COLO668 (cell line): ENCODE measurements at regions not wholly inside any gene's neighbourhood (a gene's known extent, or its start where the extent isn't known, plus 50 kb on each side); places are given as distances from the start of the nearest gene placed in this dataset.
"Not testable (repeated sequence)": the region's sequence is repeated elsewhere in the genome, so short reads cannot be mapped to it uniquely, and the experiment has no call there.

Source experiments
- DNase-seq: peaks from one replicate; lab custom pipeline; 2025; ENCODE audit not compliant: unreplicated experiment; lab: John Stamatoyannopoulos, UW

DNA sequence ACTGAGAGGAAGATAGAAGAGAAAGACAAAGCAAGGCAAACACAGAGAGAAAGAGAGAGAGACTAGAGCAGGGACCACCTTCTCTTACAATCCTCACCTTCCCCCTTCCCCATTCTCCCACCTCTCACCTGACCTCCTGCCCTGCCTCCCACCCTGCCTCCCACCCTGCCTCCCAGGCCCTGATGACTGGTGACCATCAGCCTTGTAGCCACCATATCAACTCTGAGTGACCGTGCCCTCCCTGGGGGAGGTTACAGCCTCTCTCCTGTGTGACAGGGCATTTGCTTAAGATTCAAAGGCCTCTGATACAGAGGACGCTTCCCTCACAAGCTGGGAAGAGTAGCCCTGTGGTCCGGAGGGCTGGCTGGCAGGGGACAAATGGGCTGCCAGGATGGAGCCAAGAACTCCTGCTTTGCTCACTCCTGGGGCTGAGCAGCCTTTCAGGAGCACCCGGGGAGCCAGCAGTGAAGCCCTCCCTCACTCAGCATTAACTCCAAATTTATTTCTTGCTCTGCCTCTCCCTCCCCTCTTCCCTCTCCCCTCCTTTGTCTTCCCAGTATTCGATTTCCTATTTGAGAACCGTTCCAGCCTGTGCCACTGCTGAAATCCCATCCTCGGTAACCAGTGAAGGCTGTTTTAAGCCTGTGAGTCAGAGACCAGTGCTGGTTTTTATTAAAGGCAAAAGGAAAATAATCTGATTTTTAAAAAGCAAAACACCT is 125.2 kb upstream of the SYT13 start:
- DNase-seq: no peak

- DNase-seq: no peak
Observed at GRCh38 chr11:45410391-45411227, 124.5 kb upstream of the SYT13 start.

DNA sequence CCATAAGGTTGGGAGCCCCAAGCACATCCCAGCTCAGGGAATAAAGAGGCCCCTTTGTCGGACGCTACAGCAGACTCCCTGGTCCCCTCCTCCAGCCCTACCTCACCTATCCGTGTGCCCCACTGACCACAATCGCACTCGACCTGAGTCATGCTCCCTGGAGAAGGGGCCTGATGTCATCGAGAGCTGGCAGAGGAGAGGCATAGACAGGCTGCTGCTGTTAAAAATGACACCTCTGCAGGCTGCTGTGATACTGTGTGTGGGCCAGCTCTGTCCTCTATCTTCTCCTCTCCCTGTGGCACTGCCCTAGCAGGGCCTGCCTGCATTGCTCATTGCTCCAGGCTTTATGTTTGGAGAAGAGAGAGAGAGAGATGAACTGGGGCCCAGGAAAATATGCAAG is 123.4 kb upstream of the SYT13 start:
- DNase-seq: peak; percentile 48

GRCh38 chr11:45407226-45407625 is 121.1 kb upstream of the SYT13 start:
- DNase-seq: no peak

DNA sequence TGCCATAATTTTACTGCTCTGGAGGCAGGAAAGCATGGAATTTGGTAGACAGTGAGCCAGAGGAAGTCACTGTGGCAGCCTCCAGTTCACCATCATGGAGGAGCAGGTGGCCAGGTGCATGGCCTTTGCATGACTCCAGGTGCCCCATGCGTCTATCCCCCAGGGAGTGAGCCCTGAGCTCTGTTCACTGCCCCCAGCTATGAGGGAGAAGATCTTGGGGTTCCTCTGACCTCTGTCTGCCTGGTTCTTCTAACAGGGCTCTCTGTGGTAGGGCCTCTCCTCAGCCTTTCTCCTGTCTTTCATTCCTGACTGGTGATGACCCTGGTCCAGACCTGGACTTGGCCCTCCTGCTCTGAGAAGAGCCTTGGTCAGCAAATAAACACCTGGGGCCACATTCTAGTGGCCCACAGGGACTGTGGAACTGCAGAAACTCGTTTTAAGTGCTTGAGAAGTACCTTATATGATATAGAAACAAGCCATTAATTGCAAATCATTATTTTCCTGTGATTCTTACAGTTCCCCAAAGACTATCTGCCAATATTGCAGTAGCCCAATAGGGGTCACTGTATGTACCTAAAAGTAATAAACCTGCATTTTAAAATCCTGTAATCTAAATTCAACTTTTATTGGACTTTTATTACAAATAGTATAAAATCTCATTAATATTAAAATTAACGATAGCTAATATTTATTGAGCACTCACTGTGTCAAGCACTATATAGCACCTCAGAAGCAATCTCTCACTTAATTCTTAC is 120.0 kb upstream of the SYT13 start:
- no peak for DNase-seq

GRCh38 chr11:45403521-45403920 is 117.4 kb upstream of the SYT13 start:
- not testable (repeated sequence) for DNase-seq

GRCh38 chr11:45402049-45402630 is 116.0 kb upstream of the SYT13 start:
- no peak for DNase-seq

GRCh38 chr11:45400591-45400990 is 114.5 kb upstream of the SYT13 start:
- no peak for DNase-seq

DNA sequence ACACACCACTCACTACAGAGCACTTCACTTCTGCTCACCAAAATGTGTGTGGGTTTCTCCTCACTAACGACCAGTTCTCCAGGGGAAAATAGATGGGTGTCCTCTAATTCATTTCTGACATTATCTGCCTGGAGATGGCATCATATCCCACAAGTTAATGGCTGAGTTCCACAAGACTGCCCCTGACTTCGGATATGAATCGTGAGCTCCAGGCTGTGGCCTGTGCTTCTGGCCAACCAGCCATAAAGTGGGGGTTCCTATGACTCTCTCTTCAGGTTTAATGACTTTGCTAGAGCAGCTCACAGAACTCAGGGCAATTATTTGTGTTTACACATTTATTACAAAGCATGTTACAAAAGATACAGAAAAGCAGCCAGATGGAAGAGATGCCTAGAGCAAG is 113.0 kb upstream of the SYT13 start:
- DNase-seq: no peak

GRCh38 chr11:45398325-45398724 is 112.2 kb upstream of the SYT13 start:
- DNase-seq: no peak

DNA sequence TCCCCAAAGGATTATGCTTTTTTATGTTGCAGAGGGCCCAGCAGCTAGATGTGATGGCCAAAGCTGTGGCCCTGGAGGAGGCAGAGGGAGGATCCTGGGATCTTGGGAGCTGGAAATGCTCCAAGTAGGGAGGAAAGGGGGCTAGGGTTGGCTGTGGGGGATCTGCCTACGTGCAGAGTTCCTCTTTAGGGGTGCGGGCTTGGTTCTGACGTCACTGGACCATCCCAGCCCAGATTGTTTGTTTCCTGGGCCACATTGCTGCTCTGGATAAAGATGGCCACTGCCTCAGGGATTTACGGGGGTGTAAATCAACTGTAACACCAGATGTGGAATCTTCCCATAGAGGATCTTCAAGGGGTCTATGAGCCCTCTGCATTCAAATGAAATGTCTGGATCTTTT is 110.3 kb upstream of the SYT13 start:
- DNase-seq: no peak

DNA sequence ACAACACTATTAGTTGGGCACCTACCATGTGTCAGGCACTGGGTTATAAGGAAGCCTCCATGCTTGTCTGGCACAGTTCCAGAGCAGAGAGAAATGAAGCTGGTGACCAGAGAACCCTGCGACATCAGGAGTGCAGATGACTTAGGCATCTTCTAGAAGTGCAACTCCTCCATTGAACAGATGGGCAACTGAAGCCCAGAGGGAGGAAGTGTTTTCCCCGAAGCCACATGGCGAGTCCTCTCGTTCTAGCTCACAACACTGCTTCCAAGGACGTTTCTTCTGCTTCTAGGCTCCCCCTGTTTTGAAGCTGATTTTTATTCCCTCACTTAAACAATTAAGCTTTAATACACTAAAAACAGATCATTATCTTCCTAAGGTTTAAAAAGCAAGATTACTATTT is 109.8 kb upstream of the SYT13 start:
- no peak for DNase-seq

DNA sequence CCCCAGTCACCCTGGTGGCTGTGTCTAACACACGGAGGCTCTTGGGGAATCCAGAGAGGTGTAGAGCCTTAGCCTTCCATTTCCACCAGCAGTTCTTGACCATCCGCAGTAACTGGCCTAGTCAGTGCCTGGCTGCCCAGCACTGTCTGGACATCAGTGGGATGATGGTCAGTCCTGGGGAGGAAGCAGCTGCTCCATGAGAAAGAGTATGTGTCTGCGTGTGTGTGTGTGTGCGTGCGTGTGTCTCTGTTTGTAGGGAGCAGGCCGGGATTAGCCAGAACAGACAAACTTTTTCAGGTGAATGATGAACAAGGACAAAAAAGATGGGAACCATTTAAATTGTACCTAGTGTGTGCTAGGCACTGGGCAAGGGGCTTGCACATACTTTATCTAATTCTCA is 109.3 kb upstream of the SYT13 start:
- no peak for DNase-seq

DNA sequence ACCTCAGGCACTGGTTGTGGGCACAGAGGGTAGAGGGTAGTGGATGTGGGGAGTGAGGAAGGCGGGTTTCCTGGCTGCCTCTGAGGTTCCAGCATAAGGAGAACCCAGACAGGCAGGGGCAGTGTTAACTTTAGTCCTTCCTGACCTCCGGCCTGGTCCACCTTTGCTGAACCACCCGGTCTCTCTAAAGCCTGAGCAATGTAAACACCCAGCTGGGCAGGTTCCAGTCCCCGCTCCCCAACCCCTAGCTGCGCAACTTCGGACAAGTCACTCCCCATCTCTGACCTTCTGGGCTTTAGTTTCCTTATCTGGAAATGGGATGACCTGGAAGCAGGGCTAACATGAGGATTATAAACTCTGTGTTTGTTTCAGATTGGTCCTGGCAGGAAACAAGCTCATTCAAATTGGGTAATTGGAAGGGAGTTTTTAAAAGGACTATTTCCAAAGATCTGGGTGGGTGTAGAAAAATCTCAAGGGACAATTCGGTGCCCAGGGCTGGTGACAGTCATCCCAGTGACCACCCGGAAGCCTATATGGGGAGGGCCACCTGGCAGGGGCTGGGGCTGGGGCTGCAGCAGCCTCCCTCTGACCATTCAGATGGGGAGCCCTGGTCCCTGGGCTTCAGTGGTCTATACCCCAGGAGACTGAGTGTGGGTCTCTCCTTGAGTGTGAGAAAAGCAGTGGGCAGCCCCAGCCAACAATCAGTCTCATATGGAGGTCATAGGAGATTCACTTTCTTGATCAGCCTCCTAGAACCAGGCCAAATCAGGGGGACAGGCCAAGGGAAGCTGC is 108.3 kb upstream of the SYT13 start:
- DNase-seq: no peak

- no peak for DNase-seq
Observed at GRCh38 chr11:45393826-45394225, 107.7 kb upstream of the SYT13 start.

GRCh38 chr11:45393334-45393733 is 107.2 kb upstream of the SYT13 start:
- DNase-seq: no peak

DNA sequence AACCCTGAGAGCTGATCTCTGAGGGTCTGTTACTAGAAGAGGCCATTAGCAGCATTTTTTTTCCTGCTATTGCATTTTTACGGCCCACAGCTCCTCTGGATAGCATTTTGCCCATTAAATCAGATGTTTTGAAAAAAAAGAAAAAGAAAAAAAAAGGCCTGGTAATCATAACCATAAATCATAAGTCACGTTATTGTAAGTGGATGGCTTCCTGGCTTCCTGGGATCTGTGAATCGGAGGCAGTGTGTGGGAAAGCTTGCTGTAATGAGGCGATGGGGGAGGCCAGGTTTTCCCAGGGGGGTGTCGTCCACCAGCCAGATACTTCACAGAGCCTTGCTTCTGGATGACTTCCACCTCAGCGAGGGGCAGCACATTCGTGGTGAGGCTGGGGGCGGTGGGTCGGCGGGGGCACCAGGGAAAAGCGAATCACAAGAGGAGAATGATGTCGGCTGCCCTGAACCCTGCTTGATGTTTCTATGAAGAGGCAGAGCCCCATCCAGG is 106.5 kb upstream of the SYT13 start:
- DNase-seq: no peak

- DNase-seq: no peak
Observed at GRCh38 chr11:45392154-45392553, 106.0 kb upstream of the SYT13 start.

GRCh38 chr11:45391168-45391850 is 105.2 kb upstream of the SYT13 start:
- DNase-seq: no peak

- peak; percentile 24 for DNase-seq
Observed at GRCh38 chr11:45390407-45390806, 104.3 kb upstream of the SYT13 start.
